Thymus (tissue), 11 donors: ENCODE measurements at regions not wholly inside any gene's neighbourhood (a gene's known extent, or its start where the extent isn't known, plus 50 kb on each side); places are given as distances from the start of the nearest gene placed in this dataset.
"Not testable (repeated sequence)": the region's sequence is repeated elsewhere in the genome, so short reads cannot be mapped to it uniquely, and the experiment has no call there.

Experiments used
- DNase-seq, 9 donors: peaks; one replicate each; pipeline ENCODE4 v3.0.0-alpha.2; 2013; ENCODE audit warnings: low spot score in 9 of 9, low read depth in 6 of 9, missing footprints in 1 of 9
- H3K27ac ChIP-seq, 2 donors: one replicate each; pipeline ENCODE4 v1.5.1; 2013; ENCODE audit warnings: control low read depth in 1 of 2, low read depth in 1 of 2, low read length in 1 of 2, mild to moderate bottlenecking in 1 of 2, moderate library complexity in 1 of 2
- H3K27me3 ChIP-seq, 2 donors: one replicate each; pipeline ENCODE4 v1.5.1; 2013; ENCODE audit warnings: low read length in 1 of 2; ENCODE audit not compliant: control insufficient read depth in 2 of 2, insufficient read depth in 1 of 2
- H3K36me3 ChIP-seq, 2 donors: one replicate each; pipeline ENCODE4 v1.5.1; 2013; ENCODE audit warnings: low read length in 1 of 2, mild to moderate bottlenecking in 1 of 2, moderate library complexity in 1 of 2; ENCODE audit not compliant: control insufficient read depth in 2 of 2, insufficient read depth in 2 of 2
- H3K4me1 ChIP-seq, 2 donors: one replicate each; pipeline ENCODE4 v1.5.1; 2013; ENCODE audit warnings: low read length in 2 of 2; ENCODE audit not compliant: control insufficient read depth in 2 of 2, insufficient read depth in 2 of 2
- H3K4me3 ChIP-seq, 2 donors: one replicate each; pipeline ENCODE4 v1.5.1; 2013; ENCODE audit warnings: low read length in 2 of 2, control low read depth in 1 of 2, mild to moderate bottlenecking in 1 of 2
- H3K9me3 ChIP-seq, 2 donors: one replicate each; pipeline ENCODE4 v1.5.1; 2013; ENCODE audit warnings: low read length in 1 of 2, mild to moderate bottlenecking in 1 of 2; ENCODE audit not compliant: control insufficient read depth in 2 of 2, insufficient read depth in 1 of 2
- WGBS: extraction: QIAGEN DNeasy Blood & Tissue Kit; methylation state at CpG from one replicate; pipeline ENCODE4 v1.1.7; 2013; 5-methylcytosine and 5-hydroxymethylcytosine counted together
- donor health status: healthy.

DNA sequence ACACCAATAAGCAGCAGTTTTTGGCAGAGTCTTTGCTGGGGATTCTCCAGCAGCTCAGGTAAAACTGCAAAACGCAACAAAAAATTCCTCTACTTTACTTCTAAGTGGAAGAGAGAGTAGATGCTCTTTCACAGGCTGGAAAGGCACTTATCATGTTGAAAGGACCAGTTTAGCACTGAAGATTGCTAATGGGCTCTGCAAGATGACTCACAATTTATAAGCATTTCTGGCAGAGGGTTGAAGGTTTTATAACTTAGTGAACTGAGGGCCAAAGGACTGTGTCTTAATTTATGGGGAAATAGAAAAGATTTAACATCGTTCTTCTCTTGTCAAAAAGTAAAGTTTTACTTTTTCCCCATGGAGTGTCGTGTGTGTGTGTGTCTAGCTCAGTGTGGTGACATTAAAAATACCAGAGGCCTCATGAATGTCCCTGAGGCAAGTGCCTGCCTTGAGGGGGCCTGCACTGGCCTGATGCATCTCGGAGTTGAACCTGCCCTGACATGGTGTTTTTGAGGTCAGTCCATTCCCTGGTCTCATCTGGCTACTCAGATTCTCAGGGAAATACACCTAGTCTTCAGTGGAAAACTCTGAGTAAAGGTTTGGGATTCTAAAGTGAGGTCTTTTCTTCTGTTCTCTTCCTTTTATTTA is 1092.0 kb downstream of the NAALADL2 start:
- no peaks in the 10 kb centered on the region for H3K4me1 ChIP-seq
- no peak for DNase-seq
- no peaks in the 10 kb centered on the region for H3K36me3 ChIP-seq
- H3K27ac ChIP-seq: no peak overlapping the region
- WGBS: 85% methylated on average over 4 of the region's 4 CpGs
- H3K9me3 ChIP-seq: no peaks in the 10 kb centered on the region
- no peaks in the 10 kb centered on the region for H3K27me3 ChIP-seq
- H3K4me3 ChIP-seq: no peak overlapping the region

DNA sequence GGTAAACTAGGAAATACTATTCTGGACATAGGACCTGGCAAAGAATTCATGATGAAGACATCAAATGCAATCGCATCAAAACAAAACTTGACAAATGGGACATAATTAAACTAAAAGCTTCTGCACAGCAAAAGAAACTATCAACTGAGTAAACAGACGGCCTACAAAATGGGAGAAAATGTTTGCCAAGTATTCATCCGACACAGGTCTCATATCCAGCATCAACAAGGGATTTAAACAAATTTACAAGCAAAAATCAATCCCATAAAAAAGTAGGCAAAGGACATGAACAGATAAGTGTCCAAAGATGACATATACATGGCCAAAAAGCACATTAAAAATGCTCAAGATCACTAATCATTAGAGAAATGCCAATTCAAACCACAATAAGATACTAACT is 1088.9 kb downstream of the NAALADL2 start:
- no peaks in the 10 kb centered on the region for H3K27me3 ChIP-seq

DNA sequence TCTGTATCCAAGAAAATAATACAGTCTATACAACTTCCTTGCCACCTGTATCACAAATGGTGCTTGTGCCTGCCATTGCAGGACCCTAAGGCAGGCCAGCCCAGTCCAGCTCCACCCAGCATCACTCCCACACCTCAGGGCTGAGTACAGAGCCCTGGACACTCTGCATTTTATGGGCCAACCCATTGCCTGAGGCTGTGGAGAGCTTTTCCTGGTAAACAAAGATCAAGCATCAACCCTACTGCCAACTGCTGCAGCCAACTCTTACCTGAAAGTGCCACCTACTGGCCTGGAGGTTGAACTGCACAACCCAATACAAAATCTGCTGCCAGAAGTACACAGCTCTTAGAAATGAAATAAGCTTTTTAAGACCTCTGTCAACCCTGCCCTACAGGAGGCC is 1082.2 kb downstream of the NAALADL2 start:
- Histone ChIP-seq H3K4me3 (no peak overlapping the region), H3K27ac (no peak overlapping the region), H3K27me3 (no peaks in the 10 kb centered on the region), H3K9me3 (peaks cover 0 to 26% of the 10 kb centered on the region in 2 donors), H3K36me3 (no peaks in the 10 kb centered on the region), H3K4me1 (no peaks in the 10 kb centered on the region)
- peak in 3 of 9 donors; percentile 1 to 9 (median 4) for DNase-seq

More for the DNA sequence above, 1088.9 kb downstream of the NAALADL2 start:
- Histone ChIP-seq H3K4me1 (no peaks in the 10 kb centered on the region), H3K27ac (no peak overlapping the region), H3K36me3 (no peaks in the 10 kb centered on the region), H3K4me3 (no peak overlapping the region), H3K9me3 (no peaks in the 10 kb centered on the region)
- DNase-seq: no peak
- 94% methylated on average over 3 of the region's 3 CpGs for WGBS

DNA sequence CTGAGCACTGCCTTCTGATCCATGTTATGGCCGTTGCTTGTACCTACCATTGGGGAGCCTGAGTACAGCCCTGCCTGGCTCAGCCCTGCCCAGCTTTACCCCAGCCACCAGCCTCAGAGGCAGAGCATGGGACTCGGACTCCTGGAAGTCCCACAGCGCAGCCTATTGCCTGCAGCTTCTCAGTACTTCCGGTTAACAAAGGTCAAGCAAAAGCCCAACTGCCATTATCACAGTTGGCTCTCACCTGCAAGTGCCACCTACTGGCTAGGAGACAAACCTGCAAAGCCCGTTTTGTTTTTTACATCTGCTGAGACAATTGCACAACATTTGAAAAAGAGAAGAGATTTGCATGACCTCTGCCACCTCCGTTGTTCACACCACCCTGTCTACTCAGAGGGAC is 1081.7 kb downstream of the NAALADL2 start:
- Histone ChIP-seq H3K9me3 (peaks cover 0 to 31% of the 10 kb centered on the region in 2 donors), H3K4me3 (no peak overlapping the region), H3K4me1 (no peaks in the 10 kb centered on the region), H3K27me3 (no peaks in the 10 kb centered on the region), H3K27ac (no peak overlapping the region), H3K36me3 (no peaks in the 10 kb centered on the region)
- 93% methylated on average over 6 of the region's 6 CpGs for WGBS
- no peak for DNase-seq

DNA sequence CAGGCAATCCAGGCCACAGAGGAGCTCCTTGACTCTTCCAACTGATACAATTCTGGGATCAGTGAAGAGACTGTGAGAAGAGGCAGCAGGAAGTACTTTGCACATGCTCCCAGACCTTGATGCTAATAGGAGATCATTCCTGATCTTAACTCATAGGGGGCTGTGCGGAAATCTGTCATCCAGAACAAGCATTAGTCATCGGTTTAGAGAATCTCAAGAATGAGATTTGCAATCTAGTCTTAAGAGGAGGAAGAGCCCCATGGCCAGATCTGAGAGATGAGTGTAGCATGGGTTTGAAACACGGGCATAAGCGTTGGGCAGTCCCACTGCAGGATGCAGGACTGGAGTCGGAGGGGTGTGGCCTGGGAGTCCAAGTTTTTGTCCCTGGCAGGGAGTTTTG is 1081.1 kb downstream of the NAALADL2 start:
- Histone ChIP-seq H3K4me1 (no peaks in the 10 kb centered on the region), H3K27ac (no peak overlapping the region), H3K36me3 (no peaks in the 10 kb centered on the region), H3K4me3 (no peak overlapping the region), H3K27me3 (no peaks in the 10 kb centered on the region), H3K9me3 (peaks cover 0 to 31% of the 10 kb centered on the region in 2 donors)
- no peak for DNase-seq
- 94% methylated on average over 5 of the region's 5 CpGs for WGBS

DNA sequence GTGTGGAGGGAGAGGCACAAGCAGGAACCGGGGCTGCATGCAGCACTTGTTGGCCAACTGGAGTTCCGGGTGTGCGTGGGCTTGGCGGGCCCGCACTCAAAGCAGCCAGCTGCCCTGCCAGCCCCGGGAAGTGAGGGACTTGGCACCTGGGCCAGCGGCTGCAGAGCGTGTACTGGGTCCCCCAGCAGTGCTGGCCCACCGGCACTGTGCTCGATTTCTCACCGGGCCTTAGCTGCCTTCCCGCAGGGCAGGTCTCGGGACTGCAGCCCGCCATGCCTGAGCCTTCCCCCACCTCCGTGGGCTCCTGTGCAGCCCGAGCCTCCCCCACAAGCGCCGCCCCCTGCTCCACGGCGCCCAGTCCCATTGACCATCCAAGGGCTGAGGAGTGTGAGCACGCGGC is 1078.2 kb downstream of the NAALADL2 start:
- H3K27me3 ChIP-seq, H3K4me3 ChIP-seq, H3K4me1 ChIP-seq, H3K36me3 ChIP-seq, H3K27ac ChIP-seq, DNase-seq: not testable (repeated sequence)
- H3K9me3 ChIP-seq: peaks cover 0 to 31% of the 10 kb centered on the region in 2 donors
- 97% methylated on average over 22 of the region's 22 CpGs for WGBS

DNA sequence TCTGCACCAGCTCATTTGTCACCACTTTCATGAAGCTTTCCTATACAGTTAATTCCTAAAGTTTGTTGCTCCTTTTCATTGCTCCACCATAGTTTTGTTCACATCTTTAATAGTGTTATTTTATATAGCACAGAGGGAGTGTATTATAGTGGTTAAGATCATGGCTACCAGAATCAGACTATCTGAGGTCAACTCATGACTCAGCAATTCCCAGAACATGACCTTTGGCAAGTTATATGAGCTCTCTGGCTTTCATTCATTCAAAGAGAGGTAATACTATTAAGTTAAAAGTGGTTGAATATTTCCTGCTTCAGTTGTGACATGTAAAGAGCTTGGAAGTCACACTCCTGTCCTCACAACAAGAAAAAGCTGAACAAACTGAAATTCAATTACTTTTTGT is 1073.5 kb downstream of the NAALADL2 start:
- Histone ChIP-seq H3K9me3 (peaks cover 0 to 14% of the 10 kb centered on the region in 2 donors), H3K4me1 (no peaks in the 10 kb centered on the region), H3K4me3 (no peak overlapping the region), H3K27me3 (no peaks in the 10 kb centered on the region), H3K36me3 (no peaks in the 10 kb centered on the region), H3K27ac (no peak overlapping the region)
- DNase-seq: no peak

DNA sequence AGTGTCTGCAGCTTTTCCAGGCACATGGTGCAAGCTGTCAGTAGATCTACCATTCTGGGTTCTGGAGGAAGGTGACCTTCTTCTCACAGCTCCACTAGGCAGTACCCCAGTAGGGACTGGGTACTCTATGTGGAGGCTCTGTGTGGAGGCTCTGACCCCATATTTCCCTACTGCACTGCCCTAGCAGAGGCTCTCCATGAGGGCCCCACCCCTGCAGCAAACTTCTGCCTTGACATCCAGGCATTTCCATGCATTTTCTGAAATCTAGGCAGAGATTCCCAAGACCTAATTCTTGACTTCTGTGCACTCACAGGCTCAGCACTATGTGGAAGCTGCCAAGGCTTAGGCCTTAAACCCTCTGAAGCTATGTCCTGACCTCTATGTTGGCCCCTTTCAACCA is 1060.0 kb downstream of the NAALADL2 start:
- DNase-seq: no peak
- no peaks in the 10 kb centered on the region for H3K36me3 ChIP-seq

DNA sequence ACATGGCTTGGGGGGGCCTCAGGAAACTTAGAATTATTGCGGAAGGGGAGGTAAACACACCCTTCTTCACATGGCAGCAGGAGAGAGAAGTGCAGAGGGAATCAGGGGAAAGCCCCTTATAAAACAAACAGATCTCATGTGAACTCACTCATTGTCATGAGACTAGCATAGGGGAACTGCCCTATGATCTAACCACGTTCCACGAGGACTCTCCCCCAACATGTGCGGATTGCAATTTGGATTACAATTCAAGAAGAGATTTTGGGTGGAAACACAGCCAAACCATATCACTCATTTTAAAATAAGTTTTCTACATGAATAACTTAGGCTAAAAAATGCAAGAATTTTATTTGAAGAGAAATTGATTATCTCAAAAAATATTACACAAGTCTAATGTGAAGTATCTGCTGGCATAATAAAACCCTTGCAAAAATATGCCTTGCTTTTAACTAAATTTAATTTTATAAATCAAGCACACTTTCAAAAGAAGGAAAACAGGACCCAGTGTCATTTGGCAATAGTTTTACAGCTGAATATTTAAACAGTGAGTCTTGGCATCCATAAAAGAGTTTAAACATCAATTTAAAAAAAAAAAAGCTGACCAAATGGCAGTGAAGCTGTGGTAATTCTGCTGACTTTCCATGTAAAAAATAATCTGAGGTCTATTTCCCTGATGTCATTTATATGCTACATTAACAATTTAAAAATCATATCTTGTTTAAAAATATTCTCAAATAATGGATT is 1057.2 kb downstream of the NAALADL2 start:
- no peak for DNase-seq
- 92% methylated on average over 4 of the region's 4 CpGs for WGBS

More for the DNA sequence above, 1060.0 kb downstream of the NAALADL2 start:
- H3K27me3 ChIP-seq: no peaks in the 10 kb centered on the region
- H3K4me3 ChIP-seq: no peak overlapping the region
- no peaks in the 10 kb centered on the region for H3K4me1 ChIP-seq
- no peak overlapping the region for H3K27ac ChIP-seq
- peaks cover 0 to 14% of the 10 kb centered on the region in 2 donors for H3K9me3 ChIP-seq

More for the DNA sequence above, 1057.2 kb downstream of the NAALADL2 start:
- peaks cover 0 to 13% of the 10 kb centered on the region in 2 donors for H3K9me3 ChIP-seq
- H3K4me3 ChIP-seq: no peak overlapping the region
- no peaks in the 10 kb centered on the region for H3K4me1 ChIP-seq
- H3K27ac ChIP-seq: no peak overlapping the region
- no peaks in the 10 kb centered on the region for H3K27me3 ChIP-seq
- no peaks in the 10 kb centered on the region for H3K36me3 ChIP-seq
